Vagina (tissue), 2 donors: ENCODE measurements at regions not wholly inside any gene's neighbourhood (a gene's known extent, or its start where the extent isn't known, plus 50 kb on each side); places are given as distances from the start of the nearest gene placed in this dataset.

ENCODE experiments used
- POLR2AphosphoS5 ChIP-seq, 2 donors: sonication (generic); formaldehyde crosslinking; IDR thresholded peaks; one replicate each; pipeline ENCODE4 v1.9.0; 2017; ENCODE audit warnings: antibody characterized with exemption in 2 of 2, mild to moderate bottlenecking in 2 of 2, low read depth in 1 of 2; ENCODE audit not compliant: insufficient read depth in 1 of 2
- TF ChIP-seq, protein P1 (sequence below), 3 experiments: fragments of 450-650 bp in 2 of 3; fragments of 200-600 bp in 1 of 3; sonication (generic) in 1 of 3; IDR thresholded peaks; one replicate each; pipeline ENCODE4 v1.5.1; 2017 to 2019; ENCODE audit warnings: antibody characterized with exemption in 3 of 3, mild to moderate bottlenecking in 2 of 3, moderate library complexity in 2 of 3

GRCh38 chr15:47397655-47398054, 319.6 kb upstream of the SEMA6D start:
- TF ChIP-seq, protein P1, sequence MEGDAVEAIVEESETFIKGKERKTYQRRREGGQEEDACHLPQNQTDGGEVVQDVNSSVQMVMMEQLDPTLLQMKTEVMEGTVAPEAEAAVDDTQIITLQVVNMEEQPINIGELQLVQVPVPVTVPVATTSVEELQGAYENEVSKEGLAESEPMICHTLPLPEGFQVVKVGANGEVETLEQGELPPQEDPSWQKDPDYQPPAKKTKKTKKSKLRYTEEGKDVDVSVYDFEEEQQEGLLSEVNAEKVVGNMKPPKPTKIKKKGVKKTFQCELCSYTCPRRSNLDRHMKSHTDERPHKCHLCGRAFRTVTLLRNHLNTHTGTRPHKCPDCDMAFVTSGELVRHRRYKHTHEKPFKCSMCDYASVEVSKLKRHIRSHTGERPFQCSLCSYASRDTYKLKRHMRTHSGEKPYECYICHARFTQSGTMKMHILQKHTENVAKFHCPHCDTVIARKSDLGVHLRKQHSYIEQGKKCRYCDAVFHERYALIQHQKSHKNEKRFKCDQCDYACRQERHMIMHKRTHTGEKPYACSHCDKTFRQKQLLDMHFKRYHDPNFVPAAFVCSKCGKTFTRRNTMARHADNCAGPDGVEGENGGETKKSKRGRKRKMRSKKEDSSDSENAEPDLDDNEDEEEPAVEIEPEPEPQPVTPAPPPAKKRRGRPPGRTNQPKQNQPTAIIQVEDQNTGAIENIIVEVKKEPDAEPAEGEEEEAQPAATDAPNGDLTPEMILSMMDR (IDR thresholded peaks at IDR 0.05): no peak
- TF ChIP-seq POLR2AphosphoS5 (IDR thresholded peaks at IDR 0.05; ENCODE audit: insufficient read depth in 1 of 2, low read depth in 1 of 2): no peak
